Ishikawa (cell line): ENCODE measurements at regions not wholly inside any gene's neighbourhood (a gene's known extent, or its start where the extent isn't known, plus 50 kb on each side); places are given as distances from the start of the nearest gene placed in this dataset.

ENCODE experiments used
- CEBPB ChIP-seq: IDR thresholded peaks from 2 replicates; pipeline ENCODE4 v1.6.1; 2012
- CREB1 ChIP-seq: IDR thresholded peaks from 2 replicates; pipeline ENCODE4 v1.6.1; 2012; ENCODE audit warnings: low read depth
- EGR1 ChIP-seq: IDR thresholded peaks from 2 replicates; pipeline ENCODE4 v1.6.1; 2012
- EP300 ChIP-seq: IDR thresholded peaks from 2 replicates; pipeline ENCODE4 v1.6.1; 2012; ENCODE audit warnings: borderline replicate concordance
- FOXM1 ChIP-seq: IDR thresholded peaks from 2 replicates; pipeline ENCODE4 v1.6.1; 2012; ENCODE audit warnings: low read depth, borderline replicate concordance
- NFIC ChIP-seq: IDR thresholded peaks from 2 replicates; pipeline ENCODE4 v1.6.1; 2012
- RAD21 ChIP-seq: IDR thresholded peaks from 2 replicates; pipeline ENCODE4 v1.6.1; 2012; ENCODE audit warnings: low read depth
- TAF1 ChIP-seq: IDR thresholded peaks from 2 replicates; pipeline ENCODE4 v1.6.1; 2012; ENCODE audit warnings: low read depth, mild to moderate bottlenecking
- TCF12 ChIP-seq: IDR thresholded peaks from 2 replicates; pipeline ENCODE4 v1.6.1; 2012; ENCODE audit warnings: low read depth
- TEAD4 ChIP-seq: IDR thresholded peaks from 2 replicates; pipeline ENCODE4 v1.6.1; 2012
- YY1 ChIP-seq: IDR thresholded peaks from 2 replicates; pipeline ENCODE4 v1.6.1; 2012; ENCODE audit warnings: low read depth
- ZBTB7A ChIP-seq: IDR thresholded peaks from 2 replicates; pipeline ENCODE4 v1.6.1; 2012; ENCODE audit warnings: low read depth
- TF ChIP-seq, protein P1 (sequence below): IDR thresholded peaks from 2 replicates; pipeline ENCODE4 v1.6.1; 2012
- TF ChIP-seq, protein P2 (sequence below): IDR thresholded peaks from 2 replicates; pipeline ENCODE4 v1.6.1; 2012
- TF ChIP-seq, protein P3 (sequence below): IDR thresholded peaks from 2 replicates; pipeline ENCODE4 v1.6.1; 2012; ENCODE audit warnings: low read depth, mild to moderate bottlenecking

GRCh38 chr1:223482766-223483165 is 89.6 kb downstream of the CCDC185 start:
- TF ChIP-seq, protein P1, sequence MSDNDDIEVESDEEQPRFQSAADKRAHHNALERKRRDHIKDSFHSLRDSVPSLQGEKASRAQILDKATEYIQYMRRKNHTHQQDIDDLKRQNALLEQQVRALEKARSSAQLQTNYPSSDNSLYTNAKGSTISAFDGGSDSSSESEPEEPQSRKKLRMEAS, result no peak
- TF ChIP-seq NFIC (no peak), RAD21 (no peak), ZBTB7A (no peak), TAF1 (no peak), CREB1 (no peak), CEBPB (no peak), FOXM1 (no peak), TCF12 (no peak), EGR1 (no peak), EP300 (no peak), TEAD4 (no peak), YY1 (no peak)
- TF ChIP-seq, protein P2, sequence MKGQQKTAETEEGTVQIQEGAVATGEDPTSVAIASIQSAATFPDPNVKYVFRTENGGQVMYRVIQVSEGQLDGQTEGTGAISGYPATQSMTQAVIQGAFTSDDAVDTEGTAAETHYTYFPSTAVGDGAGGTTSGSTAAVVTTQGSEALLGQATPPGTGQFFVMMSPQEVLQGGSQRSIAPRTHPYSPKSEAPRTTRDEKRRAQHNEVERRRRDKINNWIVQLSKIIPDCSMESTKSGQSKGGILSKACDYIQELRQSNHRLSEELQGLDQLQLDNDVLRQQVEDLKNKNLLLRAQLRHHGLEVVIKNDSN, result no peak
- TF ChIP-seq, protein P3, sequence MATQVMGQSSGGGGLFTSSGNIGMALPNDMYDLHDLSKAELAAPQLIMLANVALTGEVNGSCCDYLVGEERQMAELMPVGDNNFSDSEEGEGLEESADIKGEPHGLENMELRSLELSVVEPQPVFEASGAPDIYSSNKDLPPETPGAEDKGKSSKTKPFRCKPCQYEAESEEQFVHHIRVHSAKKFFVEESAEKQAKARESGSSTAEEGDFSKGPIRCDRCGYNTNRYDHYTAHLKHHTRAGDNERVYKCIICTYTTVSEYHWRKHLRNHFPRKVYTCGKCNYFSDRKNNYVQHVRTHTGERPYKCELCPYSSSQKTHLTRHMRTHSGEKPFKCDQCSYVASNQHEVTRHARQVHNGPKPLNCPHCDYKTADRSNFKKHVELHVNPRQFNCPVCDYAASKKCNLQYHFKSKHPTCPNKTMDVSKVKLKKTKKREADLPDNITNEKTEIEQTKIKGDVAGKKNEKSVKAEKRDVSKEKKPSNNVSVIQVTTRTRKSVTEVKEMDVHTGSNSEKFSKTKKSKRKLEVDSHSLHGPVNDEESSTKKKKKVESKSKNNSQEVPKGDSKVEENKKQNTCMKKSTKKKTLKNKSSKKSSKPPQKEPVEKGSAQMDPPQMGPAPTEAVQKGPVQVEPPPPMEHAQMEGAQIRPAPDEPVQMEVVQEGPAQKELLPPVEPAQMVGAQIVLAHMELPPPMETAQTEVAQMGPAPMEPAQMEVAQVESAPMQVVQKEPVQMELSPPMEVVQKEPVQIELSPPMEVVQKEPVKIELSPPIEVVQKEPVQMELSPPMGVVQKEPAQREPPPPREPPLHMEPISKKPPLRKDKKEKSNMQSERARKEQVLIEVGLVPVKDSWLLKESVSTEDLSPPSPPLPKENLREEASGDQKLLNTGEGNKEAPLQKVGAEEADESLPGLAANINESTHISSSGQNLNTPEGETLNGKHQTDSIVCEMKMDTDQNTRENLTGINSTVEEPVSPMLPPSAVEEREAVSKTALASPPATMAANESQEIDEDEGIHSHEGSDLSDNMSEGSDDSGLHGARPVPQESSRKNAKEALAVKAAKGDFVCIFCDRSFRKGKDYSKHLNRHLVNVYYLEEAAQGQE, result no peak

GRCh38 chr1:223483511-223483910 is 90.3 kb downstream of the CCDC185 start:
- TF ChIP-seq TAF1, result no peak
- no peak for TF ChIP-seq FOXM1
- TF ChIP-seq CEBPB, result no peak
- TF ChIP-seq, protein P1, result no peak
- no peak for TF ChIP-seq EGR1
- TF ChIP-seq EP300, result no peak
- no peak for TF ChIP-seq CREB1
- TF ChIP-seq, protein P3, result no peak

GRCh38 chr1:223486366-223486765 is 93.2 kb downstream of the CCDC185 start:
- TF ChIP-seq RAD21 (peak; percentile 35), TAF1 (no peak)
- TF ChIP-seq, protein P1, result no peak

DNA sequence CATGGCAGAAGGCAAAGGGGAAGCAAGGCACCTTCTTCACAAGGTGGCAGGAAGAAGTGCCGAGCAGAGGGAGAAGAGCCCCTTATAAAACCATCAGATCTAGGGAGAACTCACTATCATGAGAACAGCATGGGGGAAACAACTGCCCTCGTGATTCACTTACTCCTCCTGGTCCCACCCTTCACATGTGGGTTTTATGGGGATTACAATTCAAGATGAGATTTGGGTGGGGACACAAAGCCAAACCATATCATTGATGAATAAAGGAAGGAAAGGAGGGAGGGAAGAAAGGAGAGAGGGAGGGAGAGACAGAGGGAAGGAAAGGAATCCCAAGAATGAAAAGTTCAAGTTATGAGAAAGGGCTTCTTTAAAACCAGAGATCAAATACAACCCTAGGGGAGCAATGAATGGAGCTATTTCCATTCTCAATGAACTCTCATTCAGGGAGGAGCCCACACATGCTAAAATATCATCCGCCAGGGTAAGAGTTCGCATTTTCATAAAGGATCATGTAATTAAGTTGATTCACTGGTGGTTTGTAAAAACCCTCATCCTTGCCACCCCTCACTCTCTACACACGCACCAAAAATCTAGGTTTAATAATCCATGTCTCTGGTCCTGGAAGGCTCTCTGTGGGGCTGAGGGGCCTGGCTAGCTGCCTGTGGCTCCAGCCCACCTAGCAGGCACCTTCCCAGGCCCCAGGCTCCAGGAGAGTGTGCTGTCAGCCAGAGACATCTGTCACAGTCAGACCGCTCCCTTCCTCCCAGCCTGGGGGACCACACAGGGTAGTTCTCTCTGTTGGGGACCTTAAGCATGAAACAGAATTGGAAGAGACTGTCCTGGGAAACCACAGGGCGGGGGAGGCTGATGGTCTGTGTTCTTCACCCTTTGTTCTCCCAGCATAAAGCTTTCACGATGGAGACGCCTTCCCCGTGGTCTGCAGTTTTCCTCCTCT is 94.0 kb downstream of the CCDC185 start:
- TF ChIP-seq FOXM1 (no peak), CREB1 (no peak), EP300 (no peak), EGR1 (no peak)
- TF ChIP-seq, protein P3, result no peak
- TF ChIP-seq, protein P2, result no peak
